ENCODE measurements at regions not wholly inside any gene's neighbourhood (a gene's known extent, or its start where the extent isn't known, plus 50 kb on each side); places are given as distances from the start of the nearest gene placed in this dataset.
A peak's percentile ranks its signal among the peaks of the same experiment; 100 is the strongest.

GRCh38 chr2:128792476-128793054 lies 473.9 kb upstream of the HS6ST1 start:
- Histone ChIP-seq H3K27ac (no peak overlapping the region), H3K36me3 (no peaks in the 10 kb centered on the region), H3K27me3 (no peaks in the 10 kb centered on the region), H3K4me1 (peaks cover 0 to 8% of the 10 kb centered on the region in 2 donors), H3K9me3 (no peaks in the 10 kb centered on the region), H3K4me3 (replicated peaks in 1 of 3) (no peak overlapping the region)
- 88 to 90% methylated on average over 7 of the region's 7 CpGs for WGBS, 2 donors
- TF ChIP-seq CTCF (IDR thresholded peaks at IDR 0.05) = no peak
- TF ChIP-seq POLR2A (IDR thresholded peaks at IDR 0.05) = no peak
- DNase-seq = no peak
- intact Hi-C loops (cut with DNase I) = no loop called here

GRCh38 chr2:128793404-128793803 lies 474.7 kb upstream of the HS6ST1 start:
- no peak overlapping the region for H3K27ac ChIP-seq
- no peak overlapping the region for H3K4me3 ChIP-seq (replicated peaks in 1 of 3)
- H3K36me3 ChIP-seq = no peaks in the 10 kb centered on the region
- 32 to 36% methylated on average over 5 to 6 of the region's 6 CpGs for WGBS, 2 donors
- H3K4me1 ChIP-seq = peaks cover 0 to 8% of the 10 kb centered on the region in 2 donors
- H3K9me3 ChIP-seq = no peaks in the 10 kb centered on the region
- no peak for TF ChIP-seq POLR2A (IDR thresholded peaks at IDR 0.05)
- TF ChIP-seq CTCF (IDR thresholded peaks at IDR 0.05) = no peak
- H3K27me3 ChIP-seq = no peaks in the 10 kb centered on the region
- peak; percentile 42 to 58 for DNase-seq
- intact Hi-C loops (cut with DNase I) = no loop called here

- Histone ChIP-seq H3K27ac (no peak overlapping the region), H3K36me3 (no peaks in the 10 kb centered on the region), H3K4me1 (peaks cover 0 to 8% of the 10 kb centered on the region in 2 donors), H3K4me3 (replicated peaks in 1 of 3) (no peak overlapping the region), H3K27me3 (no peaks in the 10 kb centered on the region), H3K9me3 (no peaks in the 10 kb centered on the region)
- intact Hi-C loops (cut with DNase I) = no loop called here
- no peak for DNase-seq
- no peak for TF ChIP-seq CTCF (IDR thresholded peaks at IDR 0.05)
- TF ChIP-seq POLR2A (IDR thresholded peaks at IDR 0.05) = no peak
- 91 to 92% methylated on average over 6 of the region's 6 CpGs for WGBS, 2 donors
Observed at GRCh38 chr2:128794285-128794684, 475.6 kb upstream of the HS6ST1 start.

- no peak for DNase-seq
- 67 to 82% methylated on average over 4 of the region's 4 CpGs for WGBS, 2 donors
- TF ChIP-seq CTCF (IDR thresholded peaks at IDR 0.05) (no peak), POLR2A (IDR thresholded peaks at IDR 0.05) (no peak)
- Histone ChIP-seq H3K4me1 (peaks cover 0 to 3% of the 10 kb centered on the region in 2 donors), H3K27ac (no peak overlapping the region), H3K4me3 (replicated peaks in 1 of 3) (no peak overlapping the region), H3K27me3 (no peaks in the 10 kb centered on the region), H3K36me3 (no peaks in the 10 kb centered on the region), H3K9me3 (no peaks in the 10 kb centered on the region)
- intact Hi-C loops (cut with DNase I) = no loop called here
Observed at GRCh38 chr2:128796321-128796720, 477.7 kb upstream of the HS6ST1 start.

GRCh38 chr2:128797092-128797491 lies 478.4 kb upstream of the HS6ST1 start:
- H3K9me3 ChIP-seq = no peaks in the 10 kb centered on the region
- TF ChIP-seq POLR2A (IDR thresholded peaks at IDR 0.05) = no peak
- no peak for TF ChIP-seq CTCF (IDR thresholded peaks at IDR 0.05)
- H3K27me3 ChIP-seq = no peaks in the 10 kb centered on the region
- 81 to 95% methylated on average over 3 to 4 of the region's 4 CpGs for WGBS, 2 donors
- DNase-seq = no peak
- H3K36me3 ChIP-seq = no peaks in the 10 kb centered on the region
- no peak overlapping the region for H3K4me3 ChIP-seq (replicated peaks in 1 of 3)
- no peak overlapping the region for H3K27ac ChIP-seq
- H3K4me1 ChIP-seq = peaks cover 0 to 3% of the 10 kb centered on the region in 2 donors
- intact Hi-C loops (cut with DNase I) = no loop called here

Measured in thyroid gland (tissue), 4 donors.